OCI-LY3 (cell line): ENCODE measurements at regions not wholly inside any gene's neighbourhood (a gene's known extent, or its start where the extent isn't known, plus 50 kb on each side); places are given as distances from the start of the nearest gene placed in this dataset.

Experiments used
- CTCF ChIP-seq: fragments of 200-600, 300-600 bp; sonication (generic); IDR thresholded peaks from 2 replicates; pipeline ENCODE4 v1.5.1; 2014; ENCODE audit warnings: antibody characterized with exemption, low read length, low read depth
- EZH2phosphoT487 ChIP-seq: fragments of 200-600 bp; shearing (Covaris generic); IDR thresholded peaks from 2 replicates; pipeline ENCODE4 v1.6.1; 2018; ENCODE audit warnings: antibody characterized with exemption, mixed run types, low read depth

DNA sequence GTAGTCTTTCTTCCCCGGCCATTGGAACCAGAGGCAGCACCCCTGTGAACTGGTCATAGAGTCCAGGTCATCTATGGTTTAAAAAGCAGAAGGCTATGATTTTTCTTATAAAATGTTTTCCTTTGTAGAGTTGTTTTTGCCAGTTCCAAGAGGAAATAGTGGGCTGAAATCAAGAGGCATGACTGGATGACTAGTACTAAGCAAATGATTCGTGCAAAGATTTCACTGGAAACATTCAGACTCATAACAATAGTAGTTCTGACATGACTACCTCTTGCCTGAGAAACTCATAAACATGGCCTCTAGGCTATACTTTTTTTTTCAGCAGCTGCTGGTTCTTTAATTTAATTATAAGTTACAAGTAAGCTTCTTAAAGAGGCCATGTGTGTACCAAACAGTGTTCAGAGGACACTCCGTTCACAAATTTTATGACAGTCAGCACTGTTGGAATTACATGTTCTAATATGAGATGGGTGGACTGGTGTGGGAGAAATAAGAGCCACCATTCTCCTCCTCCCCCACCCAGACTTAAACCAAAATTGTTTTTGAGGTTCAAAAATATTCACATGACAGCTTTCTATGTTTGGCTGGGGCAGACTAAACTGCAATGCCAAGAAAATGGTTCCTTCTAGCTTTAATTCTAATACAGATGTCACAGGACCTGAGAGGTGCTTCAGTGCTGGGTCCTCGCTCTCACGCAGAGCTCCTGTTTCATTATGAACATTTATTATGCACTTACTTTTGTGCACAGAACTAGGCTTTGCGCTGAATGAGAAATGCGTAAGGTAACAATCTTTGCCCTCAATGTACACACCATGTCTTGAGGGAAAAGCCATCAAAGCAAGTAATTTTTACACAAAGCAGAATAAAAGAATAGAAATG lies 147.5 kb downstream of the ZC3H11B start:
- TF ChIP-seq CTCF, result no peak
- no peak for TF ChIP-seq EZH2phosphoT487
